Breast epithelium (tissue), 3 donors: ENCODE measurements at regions not wholly inside any gene's neighbourhood (a gene's known extent, or its start where the extent isn't known, plus 50 kb on each side); places are given as distances from the start of the nearest gene placed in this dataset.

Source experiments
- CTCF ChIP-seq, 3 donors: fragments of 450-650 bp; IDR thresholded peaks; one replicate each; pipeline ENCODE4 v1.5.1; 2016 to 2017; ENCODE audit warnings: antibody characterized with exemption in 3 of 3, mild to moderate bottlenecking in 3 of 3, moderate library complexity in 3 of 3
- POLR2A ChIP-seq: fragments of 450-650 bp; IDR thresholded peaks from one replicate; pipeline ENCODE4 v1.6.1; 2016; ENCODE audit warnings: antibody characterized with exemption, mild to moderate bottlenecking, moderate library complexity

GRCh38 chrX:10833299-10834169 is 213.1 kb upstream of the MID1 start:
- TF ChIP-seq CTCF (IDR thresholded peaks at IDR 0.05) (no peak), POLR2A (no peak)
